ENCODE measurements at regions not wholly inside any gene's neighbourhood (a gene's known extent, or its start where the extent isn't known, plus 50 kb on each side); places are given as distances from the start of the nearest gene placed in this dataset.

DNA sequence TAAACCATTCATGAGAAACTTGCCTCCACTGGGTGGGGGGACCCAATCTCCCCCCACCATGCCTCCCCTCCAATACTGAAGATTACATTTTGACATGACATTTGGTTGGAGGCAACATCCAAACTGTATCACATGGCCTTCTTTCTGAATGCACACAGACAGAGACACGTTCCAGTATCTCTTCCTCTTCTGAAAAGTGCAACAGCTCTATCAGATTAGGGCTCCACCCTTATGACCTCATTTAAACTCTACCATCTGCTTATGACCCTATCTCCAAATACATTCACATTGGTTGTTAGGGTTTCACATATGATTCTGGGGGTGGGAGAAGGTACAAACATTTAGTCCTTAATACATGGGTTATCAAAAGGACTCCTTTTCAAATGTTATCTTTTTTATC, 481.8 kb upstream of the NFIA start:
- WGBS, 2 donors = 62 to 73% methylated on average over 1 of the region's 1 CpG
- Histone ChIP-seq H3K27me3 (no peaks in the 10 kb centered on the region), H3K4me3 (no peak overlapping the region), H3K27ac (no peak overlapping the region), H3K4me1 (no peaks in the 10 kb centered on the region), H3K36me3 (no peaks in the 10 kb centered on the region), H3K9me3 (no peaks in the 10 kb centered on the region)
- TF ChIP-seq EP300 (IDR thresholded peaks at IDR 0.05) (no peak), POLR2A (IDR thresholded peaks at IDR 0.05) (no peak), POLR2AphosphoS5 (IDR thresholded peaks at IDR 0.05) (no peak)
- TF ChIP-seq, protein P1, sequence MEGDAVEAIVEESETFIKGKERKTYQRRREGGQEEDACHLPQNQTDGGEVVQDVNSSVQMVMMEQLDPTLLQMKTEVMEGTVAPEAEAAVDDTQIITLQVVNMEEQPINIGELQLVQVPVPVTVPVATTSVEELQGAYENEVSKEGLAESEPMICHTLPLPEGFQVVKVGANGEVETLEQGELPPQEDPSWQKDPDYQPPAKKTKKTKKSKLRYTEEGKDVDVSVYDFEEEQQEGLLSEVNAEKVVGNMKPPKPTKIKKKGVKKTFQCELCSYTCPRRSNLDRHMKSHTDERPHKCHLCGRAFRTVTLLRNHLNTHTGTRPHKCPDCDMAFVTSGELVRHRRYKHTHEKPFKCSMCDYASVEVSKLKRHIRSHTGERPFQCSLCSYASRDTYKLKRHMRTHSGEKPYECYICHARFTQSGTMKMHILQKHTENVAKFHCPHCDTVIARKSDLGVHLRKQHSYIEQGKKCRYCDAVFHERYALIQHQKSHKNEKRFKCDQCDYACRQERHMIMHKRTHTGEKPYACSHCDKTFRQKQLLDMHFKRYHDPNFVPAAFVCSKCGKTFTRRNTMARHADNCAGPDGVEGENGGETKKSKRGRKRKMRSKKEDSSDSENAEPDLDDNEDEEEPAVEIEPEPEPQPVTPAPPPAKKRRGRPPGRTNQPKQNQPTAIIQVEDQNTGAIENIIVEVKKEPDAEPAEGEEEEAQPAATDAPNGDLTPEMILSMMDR (IDR thresholded peaks at IDR 0.05) = no peak
- no peak for DNase-seq
- intact Hi-C loops (cut with DNase I) = no loop called here

DNA sequence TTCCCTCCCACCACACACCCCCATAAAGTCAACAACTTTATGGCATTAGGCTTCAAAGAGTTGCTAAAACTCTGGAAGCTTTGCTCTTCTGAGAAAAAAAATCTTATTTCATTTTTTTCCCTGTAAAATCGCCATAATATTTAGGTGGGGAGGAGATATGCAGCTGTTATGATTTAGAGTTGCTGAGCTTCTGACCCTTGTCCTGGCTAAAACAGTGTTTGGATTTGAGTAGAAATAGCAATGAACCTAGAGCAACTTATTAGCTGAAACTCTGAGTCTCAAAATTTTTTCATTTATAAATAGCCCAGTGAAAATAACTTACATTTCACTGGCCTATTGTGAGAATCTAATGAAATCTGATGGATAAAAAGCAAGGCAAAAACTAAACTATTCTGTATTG, 482.8 kb upstream of the NFIA start:
- H3K9me3 ChIP-seq = no peaks in the 10 kb centered on the region
- intact Hi-C loops (cut with DNase I) = no loop called here
- H3K36me3 ChIP-seq = no peaks in the 10 kb centered on the region
- H3K27me3 ChIP-seq = no peaks in the 10 kb centered on the region
- no peak overlapping the region for H3K4me3 ChIP-seq
- H3K27ac ChIP-seq = no peak overlapping the region
- 22 to 49% methylated on average over 1 of the region's 1 CpG for WGBS, 2 donors
- H3K4me1 ChIP-seq = no peaks in the 10 kb centered on the region
- DNase-seq = no peak
- TF ChIP-seq POLR2A (IDR thresholded peaks at IDR 0.05) = no peak
- no peak for TF ChIP-seq POLR2AphosphoS5 (IDR thresholded peaks at IDR 0.05)

GRCh38 chr1:60598041-60598910, 484.1 kb upstream of the NFIA start:
- H3K4me1 ChIP-seq = no peaks in the 10 kb centered on the region
- no peak overlapping the region for H3K27ac ChIP-seq
- no peaks in the 10 kb centered on the region for H3K27me3 ChIP-seq
- intact Hi-C loops (cut with DNase I) = no loop called here
- DNase-seq = no peak
- no peaks in the 10 kb centered on the region for H3K36me3 ChIP-seq
- TF ChIP-seq, protein P1 (IDR thresholded peaks at IDR 0.05) = no peak
- TF ChIP-seq EP300 (IDR thresholded peaks at IDR 0.05) (no peak), POLR2AphosphoS5 (IDR thresholded peaks at IDR 0.05) (no peak), POLR2A (IDR thresholded peaks at IDR 0.05) (no peak)
- no peak overlapping the region for H3K4me3 ChIP-seq
- 77 to 85% methylated on average over 5 of the region's 5 CpGs for WGBS, 2 donors
- no peaks in the 10 kb centered on the region for H3K9me3 ChIP-seq

GRCh38 chr1:60596791-60597750, 485.3 kb upstream of the NFIA start:
- TF ChIP-seq, protein P1 (IDR thresholded peaks at IDR 0.05) = no peak
- TF ChIP-seq POLR2AphosphoS5 (IDR thresholded peaks at IDR 0.05) (no peak), EP300 (IDR thresholded peaks at IDR 0.05) (no peak), POLR2A (IDR thresholded peaks at IDR 0.05) (no peak)
- Histone ChIP-seq H3K9me3 (no peaks in the 10 kb centered on the region), H3K27me3 (no peaks in the 10 kb centered on the region), H3K4me3 (no peak overlapping the region), H3K4me1 (no peaks in the 10 kb centered on the region), H3K27ac (no peak overlapping the region), H3K36me3 (no peaks in the 10 kb centered on the region)
- intact Hi-C loops (cut with DNase I) = no loop called here
- DNase-seq = no peak
- WGBS, 2 donors = 78 to 85% methylated on average over 8 of the region's 8 CpGs

DNA sequence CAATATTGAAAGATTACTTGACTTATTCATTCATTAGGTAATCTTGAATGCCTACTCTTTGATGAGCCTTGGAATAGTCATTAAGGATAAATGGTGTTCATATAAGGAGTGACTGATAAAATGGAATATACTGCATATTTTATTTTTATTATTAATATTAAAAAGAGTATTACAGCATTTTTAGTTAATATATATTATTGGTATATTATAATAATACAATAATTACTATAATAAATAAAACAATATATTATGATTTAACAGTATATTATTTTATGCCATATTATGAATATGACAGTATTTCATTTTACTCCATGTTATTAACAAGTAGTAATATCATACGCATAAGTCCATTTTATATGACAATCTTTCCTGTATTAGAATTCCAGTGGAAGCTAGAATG, 490.8 kb upstream of the NFIA start:
- no peak overlapping the region for H3K4me3 ChIP-seq
- intact Hi-C loops (cut with DNase I) = no loop called here

More for the DNA sequence above, 490.8 kb upstream of the NFIA start:
- Histone ChIP-seq H3K36me3 (no peaks in the 10 kb centered on the region), H3K27ac (no peak overlapping the region), H3K9me3 (no peaks in the 10 kb centered on the region), H3K4me1 (no peaks in the 10 kb centered on the region), H3K27me3 (no peaks in the 10 kb centered on the region)
- WGBS, 2 donors = 96 to 99% methylated on average over 1 of the region's 1 CpG
- DNase-seq = no peak
- TF ChIP-seq EP300 (IDR thresholded peaks at IDR 0.05) (no peak), POLR2AphosphoS5 (IDR thresholded peaks at IDR 0.05) (no peak), POLR2A (IDR thresholded peaks at IDR 0.05) (no peak)
- TF ChIP-seq, protein P1 (IDR thresholded peaks at IDR 0.05) = no peak
